NT2/D1 (cell line): ENCODE measurements at regions not wholly inside any gene's neighbourhood (a gene's known extent, or its start where the extent isn't known, plus 50 kb on each side); places are given as distances from the start of the nearest gene placed in this dataset.

ENCODE experiments used
- SUZ12 ChIP-seq: IDR thresholded peaks from 2 replicates; pipeline ENCODE4 v1.6.1; 2011; ENCODE audit not compliant: insufficient read length, insufficient read depth; ENCODE audit errors: extremely low read depth
- YY1 ChIP-seq: IDR thresholded peaks from 2 replicates; pipeline ENCODE4 v1.6.1; 2011; ENCODE audit not compliant: insufficient read length, insufficient read depth
- ZNF274 ChIP-seq: IDR thresholded peaks from 2 replicates; pipeline ENCODE4 v1.6.1; 2011; ENCODE audit warnings: mild to moderate bottlenecking, low read depth, low read length

DNA sequence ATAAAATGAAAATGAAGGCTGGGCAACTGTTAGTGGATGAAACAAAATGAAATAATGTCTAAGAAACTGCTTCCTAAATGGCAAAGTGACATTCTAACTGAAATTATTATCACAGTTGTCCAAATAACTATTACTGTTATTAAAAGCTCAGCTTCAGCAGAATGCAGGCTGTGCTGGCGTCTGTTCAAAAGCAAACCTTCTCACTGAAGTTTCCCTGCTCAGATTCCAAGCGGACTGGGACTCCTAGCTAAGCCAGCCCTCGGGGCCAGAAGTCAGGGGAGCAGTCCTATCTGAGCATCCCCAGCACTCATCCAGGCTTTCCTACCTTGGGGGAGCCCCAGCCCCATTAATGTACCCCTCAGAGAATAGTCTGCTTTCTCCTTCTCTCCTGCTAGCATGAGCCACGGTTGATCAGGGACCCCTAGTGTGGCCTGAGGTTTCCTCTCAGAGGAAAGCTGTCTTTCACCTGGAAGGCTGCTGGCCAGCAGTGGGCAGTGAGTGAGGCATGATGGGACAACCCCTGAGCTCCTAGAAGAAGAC lies 1167.3 kb downstream of the TBC1D22A start:
- TF ChIP-seq YY1 (no peak), ZNF274 (no peak), SUZ12 (no peak)
